ENCODE measurements at regions not wholly inside any gene's neighbourhood (a gene's known extent, or its start where the extent isn't known, plus 50 kb on each side); places are given as distances from the start of the nearest gene placed in this dataset.

DNA sequence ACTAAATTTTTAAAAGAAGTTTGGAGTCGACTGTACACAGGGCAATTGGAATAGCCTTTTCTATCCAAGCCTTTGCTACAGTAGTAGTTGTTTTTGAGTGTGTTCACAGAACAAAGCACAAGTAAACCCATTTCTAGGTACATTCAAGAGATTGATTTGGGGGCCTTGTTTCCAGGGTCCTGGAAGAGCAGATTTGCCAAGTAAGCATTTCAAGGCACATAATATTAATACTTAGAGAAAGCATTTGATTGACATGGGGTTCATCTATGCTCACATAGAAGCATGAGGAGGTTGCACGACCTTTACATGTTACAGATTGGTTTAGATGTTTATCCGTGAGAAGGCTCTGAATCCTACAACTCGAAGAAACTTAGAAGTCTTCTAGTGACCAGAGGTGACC is 324.1 kb downstream of the MYCN start:
- no peak overlapping the region for H3K4me3 ChIP-seq (ENCODE audit: low read length)
- DNase-seq (ENCODE audit: low read depth), result no peak
- TF ChIP-seq, protein P1, sequence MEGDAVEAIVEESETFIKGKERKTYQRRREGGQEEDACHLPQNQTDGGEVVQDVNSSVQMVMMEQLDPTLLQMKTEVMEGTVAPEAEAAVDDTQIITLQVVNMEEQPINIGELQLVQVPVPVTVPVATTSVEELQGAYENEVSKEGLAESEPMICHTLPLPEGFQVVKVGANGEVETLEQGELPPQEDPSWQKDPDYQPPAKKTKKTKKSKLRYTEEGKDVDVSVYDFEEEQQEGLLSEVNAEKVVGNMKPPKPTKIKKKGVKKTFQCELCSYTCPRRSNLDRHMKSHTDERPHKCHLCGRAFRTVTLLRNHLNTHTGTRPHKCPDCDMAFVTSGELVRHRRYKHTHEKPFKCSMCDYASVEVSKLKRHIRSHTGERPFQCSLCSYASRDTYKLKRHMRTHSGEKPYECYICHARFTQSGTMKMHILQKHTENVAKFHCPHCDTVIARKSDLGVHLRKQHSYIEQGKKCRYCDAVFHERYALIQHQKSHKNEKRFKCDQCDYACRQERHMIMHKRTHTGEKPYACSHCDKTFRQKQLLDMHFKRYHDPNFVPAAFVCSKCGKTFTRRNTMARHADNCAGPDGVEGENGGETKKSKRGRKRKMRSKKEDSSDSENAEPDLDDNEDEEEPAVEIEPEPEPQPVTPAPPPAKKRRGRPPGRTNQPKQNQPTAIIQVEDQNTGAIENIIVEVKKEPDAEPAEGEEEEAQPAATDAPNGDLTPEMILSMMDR (IDR thresholded peaks at IDR 0.05; ENCODE audit: insufficient read depth, low read depth, low read length, missing control alignments), result no peak

DNA sequence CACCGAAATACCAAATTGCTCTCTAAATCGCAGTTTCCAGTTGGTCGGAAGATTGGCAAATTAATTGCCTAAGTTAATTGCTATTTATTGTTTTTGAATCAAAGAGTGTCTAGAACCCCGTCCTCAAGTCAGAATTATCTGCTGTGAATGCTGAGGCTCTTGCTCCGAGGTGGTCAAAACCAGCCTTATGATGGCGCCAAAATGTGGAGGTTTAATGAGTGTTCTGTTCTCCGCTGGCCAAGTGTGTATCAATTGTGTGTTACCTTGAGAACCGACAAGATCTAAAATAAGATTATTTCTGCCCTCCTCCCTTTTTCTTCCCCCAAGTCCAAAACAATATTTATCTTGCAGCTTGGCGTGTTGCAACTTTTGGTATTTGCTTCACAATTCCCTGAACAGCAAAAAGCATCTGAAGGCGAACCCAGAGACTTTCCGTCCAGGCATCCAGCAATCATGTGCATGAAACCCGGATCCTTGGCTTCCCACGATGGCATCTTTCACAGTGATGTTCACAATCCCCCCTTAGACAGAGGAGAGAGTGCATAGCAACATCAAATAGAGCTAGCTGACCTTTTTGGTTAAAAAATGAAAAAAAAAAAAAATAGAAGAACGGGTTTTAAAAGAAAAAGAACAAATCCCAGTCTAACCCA is 323.0 kb downstream of the MYCN start:
- no peak for DNase-seq (ENCODE audit: low read depth)
- H3K4me3 ChIP-seq (ENCODE audit: low read length), result no peak overlapping the region
- TF ChIP-seq, protein P1 (IDR thresholded peaks at IDR 0.05; ENCODE audit: insufficient read depth, low read depth, low read length, missing control alignments), result no peak

DNA sequence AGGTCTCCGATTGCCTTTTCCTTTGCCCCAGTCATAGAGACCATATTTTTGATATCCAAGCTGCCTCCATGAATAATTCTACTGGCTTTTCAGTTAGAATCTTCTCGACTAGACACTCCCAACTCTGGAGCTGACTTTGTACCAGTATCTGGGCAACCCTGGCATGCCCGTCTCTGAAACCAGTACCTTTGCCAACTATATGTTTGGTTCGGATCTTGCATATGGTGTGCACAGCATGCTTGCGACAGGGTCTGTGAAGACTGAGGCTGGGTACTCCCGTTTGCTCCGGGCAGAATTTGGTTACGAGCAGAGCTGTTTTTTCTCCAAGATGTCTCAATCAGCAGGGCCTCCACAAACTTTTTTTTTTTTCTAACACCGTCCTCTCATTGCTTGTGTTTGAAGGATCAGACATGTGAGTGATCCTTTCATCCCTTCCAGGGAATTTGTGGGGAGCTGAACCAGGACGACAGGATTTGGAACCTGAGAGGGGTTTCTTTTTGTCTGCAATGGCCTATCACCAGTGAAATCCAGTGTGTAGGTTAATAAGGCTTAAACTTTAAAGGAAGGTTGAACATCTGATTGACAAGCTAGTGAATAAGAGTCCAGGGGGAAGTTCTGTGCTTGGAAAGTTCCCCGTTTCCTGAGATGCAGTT is 322.3 kb downstream of the MYCN start:
- no peak for DNase-seq (ENCODE audit: low read depth)
- H3K4me3 ChIP-seq (ENCODE audit: low read length), result no peak overlapping the region
- TF ChIP-seq, protein P1 (IDR thresholded peaks at IDR 0.05; ENCODE audit: insufficient read depth, low read depth, low read length, missing control alignments), result no peak

DNA sequence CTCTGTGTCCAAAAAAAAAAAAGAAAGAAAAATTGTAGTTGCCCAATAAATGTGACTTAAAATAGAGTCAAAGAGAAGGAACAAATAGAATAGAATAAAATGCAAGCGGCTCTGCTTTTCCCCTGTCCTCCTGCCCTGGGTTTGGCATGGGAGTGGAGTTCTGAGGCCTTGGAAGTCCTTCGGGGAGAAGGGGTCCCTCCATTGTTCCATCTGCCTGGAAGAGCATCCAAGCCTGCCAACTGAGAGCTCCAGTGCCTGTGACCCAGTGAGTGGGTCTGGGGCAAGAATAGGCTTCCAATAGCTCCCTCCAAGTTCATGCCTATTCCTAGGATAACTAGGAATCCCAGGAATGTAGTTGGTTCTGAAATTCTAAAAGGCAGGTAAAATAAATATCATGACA is 321.4 kb downstream of the MYCN start:
- TF ChIP-seq, protein P1 (IDR thresholded peaks at IDR 0.05; ENCODE audit: insufficient read depth, low read depth, low read length, missing control alignments), result no peak
- no peak for DNase-seq (ENCODE audit: low read depth)
- H3K4me3 ChIP-seq (ENCODE audit: low read length), result no peak overlapping the region

DNA sequence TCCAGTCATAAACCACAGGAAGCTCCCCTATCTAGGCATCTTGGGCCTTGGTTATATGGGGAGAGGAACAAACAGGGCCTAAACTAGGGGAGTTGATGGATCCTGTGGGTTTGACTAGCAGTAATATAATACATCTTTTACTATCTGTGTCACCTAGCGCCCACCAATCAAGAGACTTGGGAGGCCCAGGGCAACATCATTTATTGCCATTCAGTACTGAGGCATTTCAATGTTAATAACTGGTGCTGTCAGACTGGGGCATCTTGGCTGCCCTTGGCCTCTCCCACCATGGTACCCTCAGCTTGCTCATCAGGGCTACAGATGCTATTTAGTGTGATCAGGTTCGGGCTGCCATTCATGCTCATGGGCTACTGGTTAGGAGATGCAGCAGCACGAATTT is 320.7 kb downstream of the MYCN start:
- no peak overlapping the region for H3K4me3 ChIP-seq (ENCODE audit: low read length)
- DNase-seq (ENCODE audit: low read depth), result no peak
- TF ChIP-seq, protein P1 (IDR thresholded peaks at IDR 0.05; ENCODE audit: insufficient read depth, low read depth, low read length, missing control alignments), result no peak

DNA sequence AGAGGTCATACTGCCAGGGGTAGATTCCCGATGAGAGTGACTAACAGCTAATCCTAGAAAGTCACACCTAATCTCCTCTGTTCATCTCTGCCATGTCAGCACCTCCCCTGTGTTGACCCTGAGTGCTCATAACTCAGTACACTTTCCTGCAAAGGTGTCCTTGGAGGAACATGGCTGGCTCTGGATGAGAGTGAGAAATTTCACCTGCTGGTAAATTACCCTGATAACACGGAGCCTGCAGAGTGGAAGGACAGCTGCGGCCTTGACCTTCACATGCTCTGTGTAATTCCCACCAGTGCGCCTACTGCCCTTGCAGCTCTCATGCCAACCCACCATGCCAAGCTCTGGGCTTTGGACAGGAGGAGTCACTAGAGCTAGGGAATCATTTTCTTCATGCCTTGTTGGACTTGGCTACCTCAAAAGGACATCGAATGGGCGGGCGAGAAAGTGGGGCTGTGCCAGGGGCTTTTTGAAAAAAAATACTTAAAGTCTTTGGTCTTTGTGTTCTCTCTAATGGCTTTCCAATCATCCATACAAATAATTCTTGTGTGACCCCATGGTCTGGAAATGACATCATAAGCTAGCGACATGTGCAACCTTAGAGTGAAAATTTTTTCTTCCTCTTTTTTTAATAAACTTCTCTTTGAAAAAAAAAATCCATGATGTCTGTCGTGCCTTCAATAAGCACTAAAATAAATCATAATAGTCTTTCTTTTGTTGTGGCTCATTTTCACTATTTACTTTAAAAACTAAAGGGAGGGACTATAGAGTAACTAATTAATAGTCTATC is 319.9 kb downstream of the MYCN start:
- no peak for DNase-seq (ENCODE audit: low read depth)
- TF ChIP-seq, protein P1 (IDR thresholded peaks at IDR 0.05; ENCODE audit: insufficient read depth, low read depth, low read length, missing control alignments), result no peak
- H3K4me3 ChIP-seq (ENCODE audit: low read length), result no peak overlapping the region

Data from epithelial cell of esophagus (primary cell).